EL (cell line): ENCODE measurements at regions not wholly inside any gene's neighbourhood (a gene's known extent, or its start where the extent isn't known, plus 50 kb on each side); places are given as distances from the start of the nearest gene placed in this dataset.

ENCODE experiments used
- DNase-seq: peaks from one replicate; pipeline ENCODE4 v3.0.0-alpha.2; 2016

DNA sequence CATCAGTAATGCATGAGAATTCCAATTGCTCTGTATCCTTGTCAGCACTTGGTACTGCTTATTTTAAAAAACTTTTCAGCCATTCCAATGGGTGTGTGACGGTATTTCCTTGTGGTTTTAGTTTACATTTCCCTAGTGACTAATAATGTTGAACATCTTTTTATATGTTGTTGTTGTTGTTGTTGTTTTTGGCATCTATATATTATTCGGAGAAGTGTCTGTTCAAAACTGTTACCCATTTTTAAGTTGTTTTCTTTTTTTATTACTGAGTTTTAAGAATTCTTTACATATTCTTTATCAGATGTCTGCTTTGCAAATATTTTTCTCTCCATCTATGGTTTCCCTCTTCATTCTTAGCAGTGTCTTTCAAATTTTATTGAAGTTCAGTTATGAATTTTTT lies 231.1 kb upstream of the POU3F1 start:
- no peak for DNase-seq

GRCh38 chr1:38275960-38276359 lies 229.4 kb upstream of the POU3F1 start:
- DNase-seq: no peak

DNA sequence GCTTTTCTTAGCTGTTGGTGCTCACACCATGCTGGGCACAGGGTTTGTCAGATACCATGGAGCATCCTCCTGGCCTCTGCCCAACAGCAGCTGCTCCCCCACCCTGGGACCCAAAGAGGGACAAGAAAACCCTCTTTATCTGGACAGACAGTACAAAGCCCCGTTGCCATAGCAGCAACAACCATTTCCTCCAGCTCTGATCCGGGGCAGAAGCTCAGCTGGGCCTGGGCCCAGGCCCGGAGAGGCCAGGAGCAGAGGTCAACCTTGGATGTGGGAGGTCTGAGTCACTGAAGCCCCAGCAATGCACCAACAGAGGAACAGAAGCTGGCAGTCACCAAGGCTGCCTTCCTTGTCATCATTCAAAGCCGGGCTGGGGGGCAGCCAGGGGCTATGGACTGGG lies 228.4 kb upstream of the POU3F1 start:
- DNase-seq: peak; percentile 26

DNA sequence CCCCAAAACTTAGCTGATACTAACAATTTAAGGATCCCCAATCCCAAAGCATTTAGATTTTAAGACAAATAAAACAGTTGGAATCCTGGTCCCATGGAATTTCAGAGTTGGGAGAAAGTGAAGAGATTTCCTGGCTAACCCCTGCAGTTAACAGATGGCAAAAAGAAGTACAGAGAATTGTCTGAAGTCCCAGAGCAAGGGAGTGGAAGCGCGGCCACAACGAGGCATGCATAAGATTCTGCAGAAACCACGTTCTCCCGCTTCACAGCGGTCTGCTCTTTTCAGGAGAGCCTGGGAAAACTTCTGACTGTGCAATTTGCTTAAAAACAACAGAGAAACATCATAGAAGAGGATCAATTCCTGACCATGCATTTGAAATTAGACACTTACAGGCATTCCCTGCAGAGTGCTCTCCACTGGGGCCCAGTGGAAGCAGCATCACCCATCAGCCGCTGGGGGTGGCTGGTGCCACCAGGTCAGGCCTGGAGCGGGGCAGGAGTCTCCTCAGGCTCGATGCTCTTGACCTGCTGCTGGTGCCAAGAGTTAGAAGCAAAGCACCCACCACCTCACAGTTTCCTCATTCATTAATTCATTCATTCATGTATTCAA lies 226.7 kb upstream of the POU3F1 start:
- DNase-seq: no peak

- no peak for DNase-seq
Observed at GRCh38 chr1:38272515-38272914, 225.9 kb upstream of the POU3F1 start.

DNA sequence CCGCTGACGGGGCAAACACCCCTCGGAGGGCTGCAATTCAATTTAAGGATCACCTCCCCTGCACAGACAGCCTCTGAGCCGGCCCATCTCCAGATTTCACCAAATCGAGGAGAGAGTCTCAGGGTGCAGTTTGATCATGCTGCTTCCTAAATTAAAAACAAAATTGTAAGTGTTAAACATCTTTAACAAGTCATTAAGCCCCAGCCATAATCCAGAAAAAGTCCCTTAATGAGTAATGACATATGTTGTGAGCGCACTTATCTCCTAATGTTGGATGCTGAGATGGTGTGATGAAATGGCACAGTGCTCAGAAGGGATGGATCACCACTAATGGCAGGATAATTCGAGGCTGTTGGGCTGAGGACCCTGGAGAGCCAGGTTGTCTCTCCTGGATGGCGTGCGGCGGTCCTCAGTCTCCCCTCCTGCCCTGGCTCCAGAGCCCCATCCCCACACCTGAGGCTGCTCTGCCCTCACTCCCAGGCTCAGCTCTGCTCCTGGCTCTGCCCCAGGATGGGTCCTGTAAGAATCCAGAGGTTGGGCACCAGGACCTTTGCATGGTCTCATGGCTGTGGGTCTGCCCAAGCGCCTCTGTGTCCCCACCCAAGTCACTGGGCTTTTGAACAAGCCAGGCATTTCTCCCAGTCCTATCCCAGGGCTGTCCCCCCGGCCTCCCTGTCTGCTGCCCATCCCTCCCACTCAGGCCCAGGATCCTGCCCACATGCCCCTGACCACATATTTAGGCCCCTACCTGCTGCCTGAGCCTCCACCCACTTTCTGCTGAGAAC lies 224.4 kb upstream of the POU3F1 start:
- no peak for DNase-seq

GRCh38 chr1:38269923-38270848 lies 223.6 kb upstream of the POU3F1 start:
- DNase-seq: no peak

DNA sequence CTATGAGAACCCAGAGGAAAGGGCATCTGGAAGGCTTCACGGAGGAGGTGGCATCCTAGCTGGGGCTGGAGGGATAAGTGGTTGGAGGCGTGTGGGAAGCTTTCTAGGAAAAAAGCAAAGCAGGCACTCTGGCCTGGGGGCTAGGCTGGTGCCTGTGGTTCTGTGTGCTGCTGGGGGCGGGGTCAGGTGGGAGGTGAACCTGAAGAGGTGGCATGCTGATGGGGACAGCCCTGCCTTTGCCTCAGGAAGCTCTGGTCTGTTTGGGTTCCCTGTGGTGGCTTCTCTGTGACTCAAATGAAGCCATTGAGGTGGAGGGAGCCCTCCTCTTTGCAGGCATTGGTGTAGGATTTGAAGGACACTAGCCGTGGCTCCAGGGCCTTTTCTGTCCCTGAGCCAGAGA lies 221.6 kb upstream of the POU3F1 start:
- no peak for DNase-seq

GRCh38 chr1:38267037-38268036 lies 220.7 kb upstream of the POU3F1 start:
- no peak for DNase-seq

- no peak for DNase-seq
Observed at GRCh38 chr1:38266197-38266520, 219.6 kb upstream of the POU3F1 start.

DNA sequence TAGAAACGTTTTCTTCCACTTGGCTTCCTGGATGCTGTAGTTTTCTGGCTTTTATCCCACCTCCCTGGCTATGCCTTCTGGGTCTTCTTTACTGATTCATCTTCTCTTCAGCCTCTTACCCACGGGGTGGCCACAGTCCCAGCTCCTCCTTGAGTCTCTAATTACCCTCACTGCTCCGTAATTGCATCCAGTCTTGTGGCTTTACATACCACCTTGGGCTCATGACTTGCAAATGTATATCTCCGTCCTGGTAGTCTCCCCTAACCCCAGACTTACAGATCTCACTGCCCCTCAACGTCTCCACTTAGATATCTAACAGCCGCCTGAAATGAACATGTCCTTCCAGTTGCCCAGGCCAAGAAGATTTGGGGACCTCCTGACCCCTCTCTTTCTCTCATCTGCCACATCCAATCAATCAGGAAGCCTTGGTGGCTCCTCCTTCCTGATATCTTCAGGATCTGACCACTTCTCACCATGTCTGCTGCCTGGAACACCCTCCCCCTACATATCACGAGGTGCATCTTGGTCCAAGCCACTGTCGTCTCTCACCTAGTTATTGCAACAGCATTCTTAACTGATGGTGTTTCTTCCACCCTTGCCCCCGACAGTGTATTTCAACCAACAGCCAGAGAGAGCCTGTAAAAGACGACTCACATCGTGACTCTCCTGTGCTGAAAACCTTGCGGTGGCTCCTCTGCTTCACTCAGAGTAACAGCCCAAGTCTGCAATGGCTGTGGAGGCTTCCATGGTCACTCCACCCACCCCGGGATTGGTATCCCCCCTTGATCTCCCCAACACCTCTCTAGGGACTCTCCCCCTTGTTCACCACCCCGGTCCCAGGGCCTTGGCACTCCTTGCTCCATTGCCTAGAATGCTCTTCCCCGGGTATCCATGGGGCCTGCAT lies 219.0 kb upstream of the POU3F1 start:
- no peak for DNase-seq

DNA sequence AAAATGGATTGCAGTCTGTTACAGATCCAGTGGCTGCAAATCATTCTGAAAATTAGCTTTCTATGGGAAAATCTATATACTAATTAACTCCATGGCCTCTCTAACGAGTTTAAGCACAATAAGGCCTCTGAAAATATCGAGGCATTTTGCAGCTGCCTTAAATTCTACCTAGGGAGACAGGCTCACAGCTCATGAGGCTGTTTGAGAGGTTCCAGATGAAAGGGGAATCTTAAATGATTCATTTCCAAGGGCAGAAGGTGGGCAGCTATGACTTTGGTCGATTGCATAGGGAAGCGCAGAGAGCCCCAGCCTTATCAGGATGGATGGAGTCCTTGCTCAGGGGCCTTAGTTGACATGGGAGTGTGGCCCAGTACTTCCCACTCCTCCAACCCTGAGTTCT lies 216.8 kb upstream of the POU3F1 start:
- DNase-seq: no peak

GRCh38 chr1:38261574-38261973 lies 215.0 kb upstream of the POU3F1 start:
- no peak for DNase-seq

DNA sequence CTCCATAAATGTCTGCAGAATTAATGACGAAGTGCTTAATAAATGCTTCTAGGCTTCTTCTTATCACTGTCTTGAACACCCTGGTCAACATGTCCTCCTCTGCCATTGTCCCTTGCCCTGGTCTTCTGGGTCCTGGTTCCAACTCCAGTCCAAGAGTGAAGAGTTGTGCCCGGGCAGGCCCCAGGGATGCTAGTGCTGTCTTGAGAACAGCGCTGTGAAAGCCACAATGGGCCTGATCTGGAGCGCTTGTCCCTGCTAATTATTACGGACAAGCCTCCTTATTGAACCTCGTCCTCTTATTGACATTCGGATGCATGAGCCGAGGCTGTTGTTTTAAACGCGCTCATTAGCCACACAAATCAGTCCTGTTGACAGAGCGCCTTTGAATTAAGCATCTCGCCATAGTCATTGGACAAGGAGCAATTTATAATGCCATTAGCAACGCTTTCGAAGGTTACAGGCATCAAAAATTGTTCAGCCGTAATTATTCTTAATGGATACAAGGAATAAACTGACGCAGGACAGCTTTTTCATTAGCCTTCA lies 211.6 kb upstream of the POU3F1 start:
- no peak for DNase-seq

DNA sequence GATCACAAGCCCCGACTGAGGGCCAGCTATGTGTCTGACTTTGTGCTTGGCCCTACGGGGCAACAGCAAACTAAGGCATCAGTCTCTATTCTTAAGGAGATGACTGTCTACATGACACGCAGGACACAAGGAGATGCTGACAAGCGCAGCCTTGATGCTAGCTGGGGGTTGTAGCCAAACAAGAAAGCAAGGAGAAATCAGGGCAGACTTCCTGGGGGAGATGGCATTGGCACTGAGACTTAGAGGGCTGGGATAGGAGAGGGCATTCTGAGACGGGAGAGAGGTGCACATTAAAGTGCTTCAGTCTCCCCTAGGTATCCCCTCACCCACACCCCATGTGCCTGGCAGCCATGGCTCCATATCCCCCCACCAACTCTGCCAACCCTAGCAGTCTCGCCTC lies 210.8 kb upstream of the POU3F1 start:
- no peak for DNase-seq

- DNase-seq: no peak
Observed at GRCh38 chr1:38256072-38256471, 209.5 kb upstream of the POU3F1 start.

DNA sequence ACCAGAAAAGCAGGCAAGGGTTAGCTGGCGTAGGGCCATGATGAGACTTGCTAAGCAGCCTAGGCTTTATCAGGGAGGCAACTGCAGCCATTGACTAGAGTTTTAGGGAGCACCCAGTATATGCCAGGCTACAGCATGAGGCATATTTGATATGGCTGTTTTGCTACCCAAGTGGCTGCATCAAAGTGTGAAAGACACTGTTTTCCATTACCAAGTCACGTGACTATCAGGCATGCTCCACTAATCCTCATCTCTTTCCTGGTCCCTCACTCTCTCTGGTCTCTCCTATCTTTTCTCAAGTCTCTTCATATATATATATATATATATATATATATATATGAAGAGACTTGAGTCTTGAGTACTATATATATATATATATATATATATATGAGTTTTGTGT lies 206.7 kb upstream of the POU3F1 start:
- no peak for DNase-seq

DNA sequence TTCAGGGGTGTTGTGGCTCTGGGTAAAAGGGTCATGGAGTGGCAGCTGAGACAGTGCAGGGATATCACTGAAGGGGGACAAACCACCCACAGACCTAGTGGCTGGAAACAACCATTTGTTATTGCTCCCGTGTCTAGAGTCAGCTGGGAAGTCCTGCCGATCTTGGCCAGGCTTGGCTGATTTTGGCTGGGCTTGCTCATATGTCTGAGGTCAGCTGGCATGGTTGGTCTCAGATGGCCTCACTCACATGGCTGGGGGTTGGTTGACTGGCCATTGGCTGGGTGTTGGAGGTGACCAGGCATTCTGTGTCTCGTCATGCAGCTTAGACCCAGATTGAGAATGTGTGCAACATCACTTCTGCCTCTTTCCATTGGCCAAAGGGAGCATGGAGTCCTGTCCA lies 203.8 kb upstream of the POU3F1 start:
- no peak for DNase-seq

DNA sequence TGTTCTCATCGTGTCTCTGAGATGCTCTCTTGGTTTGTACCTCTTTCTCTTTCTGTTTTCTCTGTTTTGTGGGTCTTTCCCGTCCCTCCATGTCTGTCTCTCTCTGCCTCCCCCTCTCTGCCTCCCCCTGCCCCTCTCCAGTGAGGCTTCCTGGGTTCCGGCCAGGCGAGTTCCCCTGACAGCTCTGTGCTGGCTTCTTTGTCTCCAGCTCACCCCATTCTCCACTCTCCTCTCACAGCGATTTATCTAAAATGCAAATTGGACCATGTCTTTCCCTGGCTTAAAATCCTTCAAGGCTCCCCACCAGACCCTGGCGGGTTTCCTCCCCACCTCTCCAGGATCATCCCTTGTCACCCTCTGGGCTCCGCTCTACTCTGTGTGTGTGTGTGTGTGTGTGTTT lies 202.4 kb upstream of the POU3F1 start:
- no peak for DNase-seq

DNA sequence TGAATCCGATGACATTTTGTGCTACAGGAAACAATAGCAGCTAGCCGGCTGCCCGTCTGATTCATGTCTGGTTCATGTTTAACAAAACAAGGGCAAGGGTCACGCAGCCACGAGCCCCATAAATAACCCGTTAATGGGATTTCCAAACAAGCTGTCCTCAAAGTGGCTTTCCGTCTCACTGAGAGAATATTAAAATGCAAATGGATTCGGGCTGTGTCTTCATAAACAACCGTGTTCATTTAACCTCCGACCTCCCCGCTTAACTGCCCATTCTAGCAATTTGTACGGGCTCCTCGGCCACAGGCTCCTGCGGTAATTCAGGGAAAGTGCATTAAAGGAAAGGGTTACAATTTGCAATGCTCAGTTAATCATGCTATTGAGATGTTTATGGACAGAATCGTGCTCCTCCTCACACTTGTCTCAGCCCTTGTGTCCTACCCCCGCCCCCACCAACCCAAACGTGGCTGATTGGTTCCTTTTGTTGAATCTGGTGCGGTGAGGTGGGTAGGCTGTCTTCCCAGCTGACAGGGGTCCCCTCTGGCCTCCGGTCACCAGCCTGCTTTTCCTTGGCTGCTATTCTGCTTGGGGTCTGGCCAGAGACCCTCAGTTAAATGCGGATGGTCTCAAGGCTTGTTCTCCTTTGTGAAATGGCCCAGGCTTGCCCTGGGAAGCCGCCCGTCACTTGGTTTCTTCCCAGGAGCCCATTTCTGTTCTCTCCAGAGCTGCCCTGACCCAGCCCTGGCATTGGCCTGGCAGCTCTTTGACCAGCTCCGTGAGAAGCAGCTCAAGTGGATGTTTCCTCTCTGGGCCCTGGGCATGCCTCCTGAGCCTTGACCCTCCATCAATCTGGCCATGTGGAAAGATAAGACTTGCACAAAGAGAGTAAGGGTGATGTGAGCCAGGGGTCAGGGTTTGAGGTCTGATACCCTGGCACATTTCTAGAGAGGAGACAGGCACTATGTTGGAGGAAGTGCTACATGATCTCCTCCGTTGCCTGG lies 200.7 kb upstream of the POU3F1 start:
- DNase-seq: peak; percentile 58
